Stomach (tissue), 4 donors: ENCODE measurements at regions not wholly inside any gene's neighbourhood (a gene's known extent, or its start where the extent isn't known, plus 50 kb on each side); places are given as distances from the start of the nearest gene placed in this dataset.

ENCODE experiments used
- POLR2A ChIP-seq, 4 donors: fragments of 450-650 bp; IDR thresholded peaks; one replicate each; pipeline ENCODE4 v1.6.1; 2016; ENCODE audit warnings: antibody characterized with exemption in 4 of 4, control low read depth in 2 of 4, mild to moderate bottlenecking in 1 of 4, moderate library complexity in 1 of 4
- POLR2AphosphoS5 ChIP-seq, 3 donors: sonication (generic); formaldehyde crosslinking; IDR thresholded peaks; one replicate each; pipeline ENCODE4 v1.6.1; 2016; ENCODE audit warnings: antibody characterized with exemption in 3 of 3
- TF ChIP-seq, protein P1 (sequence below), 7 experiments: fragments of 450-650 bp in 4 of 7; fragments of 200-600 bp in 3 of 7; sonication (generic) in 3 of 7; IDR thresholded peaks; one replicate each; pipeline ENCODE4 v1.5.1; 2016 to 2019; ENCODE audit warnings: antibody characterized with exemption in 7 of 7, control low read depth in 2 of 7, mild to moderate bottlenecking in 1 of 7

DNA sequence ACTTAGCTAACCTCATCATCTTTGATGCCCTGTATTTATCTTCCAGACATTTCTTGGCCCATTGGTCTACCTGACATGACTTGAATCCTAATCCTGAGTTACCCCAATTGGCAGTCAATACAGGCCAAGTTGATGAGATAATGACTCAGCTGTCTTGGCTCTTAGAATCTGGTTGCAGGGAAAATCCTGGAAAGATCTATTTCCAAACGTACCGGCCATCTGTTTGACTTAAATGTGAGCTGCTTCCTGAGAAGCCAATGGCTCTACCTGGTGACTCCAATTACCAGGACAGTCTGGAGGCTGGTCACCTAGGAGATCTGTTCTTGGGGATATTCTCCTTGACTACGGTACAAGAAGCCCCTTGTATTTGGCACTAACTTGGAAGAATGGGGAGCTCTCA lies 475.2 kb upstream of the BRINP1 start:
- TF ChIP-seq, protein P1, sequence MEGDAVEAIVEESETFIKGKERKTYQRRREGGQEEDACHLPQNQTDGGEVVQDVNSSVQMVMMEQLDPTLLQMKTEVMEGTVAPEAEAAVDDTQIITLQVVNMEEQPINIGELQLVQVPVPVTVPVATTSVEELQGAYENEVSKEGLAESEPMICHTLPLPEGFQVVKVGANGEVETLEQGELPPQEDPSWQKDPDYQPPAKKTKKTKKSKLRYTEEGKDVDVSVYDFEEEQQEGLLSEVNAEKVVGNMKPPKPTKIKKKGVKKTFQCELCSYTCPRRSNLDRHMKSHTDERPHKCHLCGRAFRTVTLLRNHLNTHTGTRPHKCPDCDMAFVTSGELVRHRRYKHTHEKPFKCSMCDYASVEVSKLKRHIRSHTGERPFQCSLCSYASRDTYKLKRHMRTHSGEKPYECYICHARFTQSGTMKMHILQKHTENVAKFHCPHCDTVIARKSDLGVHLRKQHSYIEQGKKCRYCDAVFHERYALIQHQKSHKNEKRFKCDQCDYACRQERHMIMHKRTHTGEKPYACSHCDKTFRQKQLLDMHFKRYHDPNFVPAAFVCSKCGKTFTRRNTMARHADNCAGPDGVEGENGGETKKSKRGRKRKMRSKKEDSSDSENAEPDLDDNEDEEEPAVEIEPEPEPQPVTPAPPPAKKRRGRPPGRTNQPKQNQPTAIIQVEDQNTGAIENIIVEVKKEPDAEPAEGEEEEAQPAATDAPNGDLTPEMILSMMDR (IDR thresholded peaks at IDR 0.05): no peak
- TF ChIP-seq POLR2A (IDR thresholded peaks at IDR 0.05): no peak
- TF ChIP-seq POLR2AphosphoS5 (IDR thresholded peaks at IDR 0.05): no peak
